ENCODE measurements at regions not wholly inside any gene's neighbourhood (a gene's known extent, or its start where the extent isn't known, plus 50 kb on each side); places are given as distances from the start of the nearest gene placed in this dataset.

GRCh38 chr13:65553096-65553727 is 1676.9 kb downstream of the PCDH9 start:
- TF ChIP-seq, protein P1, sequence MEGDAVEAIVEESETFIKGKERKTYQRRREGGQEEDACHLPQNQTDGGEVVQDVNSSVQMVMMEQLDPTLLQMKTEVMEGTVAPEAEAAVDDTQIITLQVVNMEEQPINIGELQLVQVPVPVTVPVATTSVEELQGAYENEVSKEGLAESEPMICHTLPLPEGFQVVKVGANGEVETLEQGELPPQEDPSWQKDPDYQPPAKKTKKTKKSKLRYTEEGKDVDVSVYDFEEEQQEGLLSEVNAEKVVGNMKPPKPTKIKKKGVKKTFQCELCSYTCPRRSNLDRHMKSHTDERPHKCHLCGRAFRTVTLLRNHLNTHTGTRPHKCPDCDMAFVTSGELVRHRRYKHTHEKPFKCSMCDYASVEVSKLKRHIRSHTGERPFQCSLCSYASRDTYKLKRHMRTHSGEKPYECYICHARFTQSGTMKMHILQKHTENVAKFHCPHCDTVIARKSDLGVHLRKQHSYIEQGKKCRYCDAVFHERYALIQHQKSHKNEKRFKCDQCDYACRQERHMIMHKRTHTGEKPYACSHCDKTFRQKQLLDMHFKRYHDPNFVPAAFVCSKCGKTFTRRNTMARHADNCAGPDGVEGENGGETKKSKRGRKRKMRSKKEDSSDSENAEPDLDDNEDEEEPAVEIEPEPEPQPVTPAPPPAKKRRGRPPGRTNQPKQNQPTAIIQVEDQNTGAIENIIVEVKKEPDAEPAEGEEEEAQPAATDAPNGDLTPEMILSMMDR (IDR thresholded peaks at IDR 0.05; ENCODE audit: insufficient read depth, low read depth, low read length) = no peak
- TF ChIP-seq EZH2 (IDR thresholded peaks at IDR 0.05; ENCODE audit: insufficient read depth, low read length) = no peak

Measured in astrocyte (in vitro differentiated cells and primary cell).